ENCODE measurements at regions not wholly inside any gene's neighbourhood (a gene's known extent, or its start where the extent isn't known, plus 50 kb on each side); places are given as distances from the start of the nearest gene placed in this dataset.
A peak's percentile ranks its signal among the peaks of the same experiment; 100 is the strongest.
"Not testable (repeated sequence)": the region's sequence is repeated elsewhere in the genome, so short reads cannot be mapped to it uniquely, and the experiment has no call there.

DNA sequence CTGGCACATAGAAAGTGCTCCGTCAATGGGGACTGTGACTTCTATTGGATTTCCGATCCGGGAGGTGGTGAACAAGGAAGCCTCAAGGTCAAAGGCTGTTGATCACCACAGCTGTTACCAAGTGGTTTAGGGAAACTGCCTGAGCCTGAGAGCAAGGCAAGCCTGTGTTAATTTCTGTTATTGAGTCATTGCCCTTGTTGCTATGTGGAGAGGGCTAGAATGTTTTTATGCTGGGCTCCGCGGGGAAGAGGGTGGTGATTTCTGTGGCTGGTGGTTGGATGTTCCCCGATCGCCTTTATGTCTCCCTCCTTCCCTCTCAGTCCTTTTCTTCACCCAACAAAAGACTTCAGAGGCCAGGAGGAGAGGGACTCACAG, 108.5 kb upstream of the ALX4 start:
- no peak for DNase-seq

GRCh38 chr11:44421090-44421675, 111.2 kb upstream of the ALX4 start:
- no peak for DNase-seq

DNA sequence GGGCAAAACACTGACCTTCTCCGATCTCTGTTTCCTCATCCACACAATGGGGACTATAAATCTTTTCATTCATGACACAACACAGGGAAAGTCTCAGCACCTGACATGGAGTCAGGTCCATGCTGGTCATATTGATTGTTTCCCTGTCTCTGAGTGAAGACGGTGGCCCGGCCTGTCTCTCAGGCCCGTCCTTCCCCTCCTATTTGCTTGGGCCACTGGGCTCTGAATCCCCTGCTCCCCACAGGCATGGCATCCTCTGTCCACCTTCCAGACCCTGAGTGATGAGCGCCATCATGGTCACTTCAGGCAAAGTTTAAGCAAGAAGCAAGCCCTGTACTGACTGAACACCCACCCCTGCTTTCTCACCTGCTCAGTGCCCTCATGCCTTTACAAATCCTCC, 113.3 kb upstream of the ALX4 start:
- no peak for DNase-seq

GRCh38 chr11:44424841-44425240, 114.9 kb upstream of the ALX4 start:
- no peak for DNase-seq

- DNase-seq, result no peak
These were observed 116.2 kb upstream of the ALX4 start for GRCh38 chr11:44426119-44426518.

- DNase-seq, result no peak
These were observed 117.0 kb upstream of the ALX4 start for GRCh38 chr11:44426958-44427357.

DNA sequence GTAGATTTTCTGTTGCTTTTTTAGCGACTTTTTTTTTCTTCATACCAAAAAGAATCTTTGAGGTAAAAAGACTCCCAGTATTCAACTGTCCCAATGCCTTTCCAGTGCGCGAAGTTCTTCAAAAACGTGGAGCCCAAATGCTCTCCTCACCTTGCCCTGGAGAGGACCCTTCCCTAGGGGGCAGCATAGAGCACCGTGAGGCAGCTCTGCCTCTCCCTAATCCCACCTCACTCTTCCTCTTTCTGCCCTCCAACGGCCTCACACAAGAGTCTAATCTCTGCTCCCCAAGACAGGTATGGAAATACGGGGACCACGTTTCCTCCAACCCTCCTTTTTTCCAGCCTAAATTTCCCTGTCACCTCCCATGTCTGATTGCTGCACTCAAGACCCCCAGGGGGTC, 117.5 kb upstream of the ALX4 start:
- peak; percentile 3 for DNase-seq

- no peak for DNase-seq
These were observed 120.2 kb upstream of the ALX4 start for GRCh38 chr11:44430140-44430539.

DNA sequence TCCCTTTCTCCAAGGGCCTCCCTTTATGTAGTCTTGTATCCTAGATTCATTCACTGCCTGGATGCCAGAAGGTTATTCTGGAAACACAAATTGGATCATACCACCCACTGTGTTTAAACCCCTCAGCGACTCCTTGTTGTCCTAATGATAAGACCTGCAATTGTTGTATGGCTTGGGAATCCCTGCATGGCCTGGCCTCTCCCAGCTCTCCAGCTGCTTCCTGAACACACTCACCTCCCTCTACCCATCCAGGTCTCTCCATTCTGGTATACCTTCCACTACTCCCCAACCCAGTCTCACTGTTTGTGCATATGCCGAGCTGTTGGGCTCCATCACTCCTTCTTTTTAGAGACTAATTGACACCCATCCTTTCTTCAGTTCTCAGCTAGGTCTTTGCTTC, 124.3 kb upstream of the ALX4 start:
- no peak for DNase-seq

DNA sequence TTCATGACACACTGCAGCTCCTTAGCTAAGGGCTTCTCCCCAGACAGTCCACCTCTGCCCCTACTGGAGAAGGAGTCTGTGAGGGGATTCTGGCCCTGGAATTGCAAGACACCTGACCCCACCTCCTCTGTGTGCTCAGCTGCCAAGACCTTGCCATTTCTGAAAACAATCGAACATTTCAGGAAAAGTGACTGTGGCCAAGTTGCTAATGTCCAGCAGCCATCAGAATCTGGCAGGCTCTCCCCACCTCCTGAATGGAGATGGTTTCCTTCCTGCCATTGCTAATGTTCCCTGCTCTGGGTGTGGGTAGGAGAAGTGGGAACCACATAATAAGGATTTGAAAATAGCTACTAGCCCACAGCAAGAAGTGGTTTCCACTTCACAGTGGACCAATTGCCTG, 127.2 kb upstream of the ALX4 start:
- DNase-seq, result no peak

DNA sequence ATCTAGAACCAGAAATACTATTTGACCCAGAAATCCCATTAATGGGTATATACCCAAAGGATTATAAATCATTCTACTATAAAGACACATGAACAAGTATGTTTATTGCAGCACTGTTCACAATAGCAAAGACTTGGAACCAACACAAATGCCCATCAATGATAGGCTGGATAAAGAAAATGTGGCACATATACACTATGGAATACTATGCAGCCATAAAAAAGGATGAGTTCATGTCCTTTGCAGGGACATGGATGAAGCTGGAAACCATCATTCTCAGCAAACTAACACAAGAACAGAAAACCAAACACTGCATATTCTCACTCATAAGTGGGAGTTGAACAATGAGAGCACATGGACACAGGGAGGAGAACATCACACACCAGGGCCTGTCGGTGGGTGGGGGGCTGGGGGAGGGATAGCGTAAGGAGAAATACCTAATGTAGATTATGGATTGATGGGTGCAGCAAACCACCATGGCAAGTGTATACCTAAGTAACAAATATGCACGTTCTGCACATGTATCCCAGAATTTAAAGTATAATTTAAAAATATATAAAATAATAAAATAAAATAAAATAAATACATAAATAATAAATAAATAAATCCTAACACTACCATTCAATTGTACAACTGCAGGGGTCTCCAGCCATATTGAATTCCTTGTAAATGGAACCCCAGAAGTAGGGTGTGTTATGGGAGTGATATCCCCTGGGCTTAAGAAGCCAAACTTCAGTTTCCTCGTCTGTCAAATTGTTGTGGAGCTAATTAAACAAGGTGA, 122.4 kb upstream of the CD82 start:
- not testable (repeated sequence) for DNase-seq

DNA sequence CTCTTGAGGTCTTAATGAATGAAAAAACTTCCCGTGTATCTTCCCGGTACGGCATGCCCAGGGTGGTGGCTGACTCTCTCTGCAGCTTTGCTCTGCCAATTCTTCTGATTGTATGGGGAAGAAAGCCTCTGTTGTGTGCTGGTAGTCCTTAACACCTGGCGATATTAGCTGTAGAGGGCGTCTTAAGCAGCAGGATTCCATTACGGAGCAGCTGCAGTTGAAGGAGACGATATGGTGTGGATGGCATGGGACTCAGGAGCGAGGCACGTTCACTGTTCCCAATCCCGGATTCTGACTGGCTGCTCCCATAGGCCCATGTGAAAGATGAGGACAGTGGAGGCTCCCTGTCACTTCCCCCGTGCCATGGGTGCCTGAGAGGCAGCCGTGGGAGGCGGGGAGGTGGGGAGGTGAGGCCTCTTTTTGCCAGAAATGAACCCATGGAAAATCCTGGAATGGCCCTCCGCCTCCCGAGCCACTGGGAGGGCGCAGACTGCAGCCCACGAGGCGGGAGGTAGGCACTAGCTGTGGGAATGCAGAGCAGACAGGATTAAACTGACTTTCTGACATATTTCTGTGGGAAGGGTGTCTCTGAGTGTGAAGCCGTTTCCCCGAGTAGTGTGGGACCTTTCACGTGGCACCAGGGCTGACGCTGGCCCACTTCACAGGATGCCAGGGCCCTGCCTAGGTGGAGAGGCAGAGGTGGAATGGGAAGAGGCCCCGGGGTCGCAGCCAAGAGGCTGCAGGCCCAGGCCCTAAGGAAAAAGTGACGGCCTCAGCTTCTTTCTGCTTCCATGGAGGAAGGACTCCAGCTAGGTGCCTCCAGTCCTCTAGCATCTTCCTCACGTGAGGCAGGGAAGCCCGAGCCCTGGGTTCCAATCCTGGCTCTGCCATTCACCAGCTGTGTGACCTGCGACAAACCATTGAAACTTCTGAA, 121.4 kb upstream of the CD82 start:
- no peak for DNase-seq

GRCh38 chr11:44444770-44445321, 120.6 kb upstream of the CD82 start:
- DNase-seq, result no peak

DNA sequence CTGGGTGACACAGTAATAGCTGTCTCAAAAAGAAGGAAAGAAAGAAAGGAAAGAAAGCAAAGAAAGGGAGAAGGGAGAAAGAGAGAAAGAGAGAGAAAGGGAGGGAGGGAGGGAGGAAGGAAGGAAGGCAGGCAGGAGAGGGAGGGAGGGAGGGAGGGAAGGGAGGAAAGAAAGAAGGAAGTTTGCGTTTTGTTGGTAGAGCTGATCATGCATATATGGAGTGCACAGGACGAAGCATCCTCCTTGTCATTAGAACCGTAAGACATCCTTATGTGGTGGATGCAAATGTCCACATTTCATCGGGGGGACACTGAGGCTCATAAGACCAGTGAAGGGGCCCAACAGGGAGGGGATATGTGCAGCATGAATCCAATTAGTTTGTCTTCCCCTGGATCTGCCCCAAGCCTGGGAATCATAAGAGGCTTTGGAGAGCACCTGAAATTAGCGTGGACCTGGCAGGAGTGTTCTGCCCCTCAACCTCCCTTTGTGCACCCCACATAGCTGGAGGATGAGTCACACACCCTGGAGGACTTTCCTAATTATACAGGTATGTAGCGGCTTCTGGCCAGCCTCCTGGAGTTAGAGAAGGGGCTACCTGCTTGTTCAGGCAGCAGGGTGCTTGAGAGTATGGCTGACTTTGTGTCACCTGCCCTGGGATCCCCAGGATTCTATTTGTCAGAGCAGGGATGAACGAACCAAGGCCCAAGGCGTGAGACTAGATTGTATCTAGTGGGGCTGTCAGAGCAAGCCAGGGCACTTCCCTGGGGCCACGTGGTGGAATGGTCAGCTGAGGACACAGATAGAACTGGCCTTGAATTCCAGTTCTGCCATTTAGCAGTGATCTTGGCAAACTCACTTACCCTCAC, 119.7 kb upstream of the CD82 start:
- DNase-seq, result no peak

GRCh38 chr11:44446366-44446762, 119.1 kb upstream of the CD82 start:
- no peak for DNase-seq

- no peak for DNase-seq
These were observed 118.3 kb upstream of the CD82 start for GRCh38 chr11:44446996-44447771.

DNA sequence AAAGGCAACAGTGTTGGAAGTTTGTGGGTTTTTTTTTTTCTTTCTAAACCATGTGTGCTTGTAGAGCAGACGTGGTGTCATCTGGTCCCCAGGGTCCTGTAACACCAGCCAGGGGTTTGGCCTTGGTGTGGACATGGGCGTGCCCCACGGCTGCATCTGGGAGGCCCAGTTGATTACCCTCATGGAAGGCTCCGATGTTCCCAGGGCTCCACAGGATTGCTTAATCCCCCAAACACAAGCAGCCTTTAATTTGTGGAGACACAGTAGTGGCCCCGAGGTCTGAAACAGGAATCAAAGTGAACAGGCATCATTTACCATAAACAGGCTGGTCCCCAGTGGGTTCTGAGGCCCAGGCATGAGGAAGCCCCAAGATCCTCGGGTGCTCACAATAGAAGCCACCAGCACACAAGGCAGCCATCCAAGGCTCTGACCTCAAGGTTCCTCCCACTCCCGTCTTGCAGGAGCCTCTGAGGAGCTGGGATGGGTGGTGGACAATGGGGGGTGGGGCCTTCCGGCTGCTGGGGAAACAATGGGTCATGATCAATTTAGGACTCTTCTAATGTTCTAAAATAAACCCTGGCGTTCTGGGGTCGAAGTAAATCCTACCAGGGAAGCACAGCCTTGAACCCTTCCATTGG, 115.0 kb upstream of the CD82 start:
- no peak for DNase-seq

- DNase-seq, result no peak
These were observed 113.8 kb upstream of the CD82 start for GRCh38 chr11:44451706-44452105.

- DNase-seq, result no peak
These were observed 112.5 kb upstream of the CD82 start for GRCh38 chr11:44452827-44453572.

DNA sequence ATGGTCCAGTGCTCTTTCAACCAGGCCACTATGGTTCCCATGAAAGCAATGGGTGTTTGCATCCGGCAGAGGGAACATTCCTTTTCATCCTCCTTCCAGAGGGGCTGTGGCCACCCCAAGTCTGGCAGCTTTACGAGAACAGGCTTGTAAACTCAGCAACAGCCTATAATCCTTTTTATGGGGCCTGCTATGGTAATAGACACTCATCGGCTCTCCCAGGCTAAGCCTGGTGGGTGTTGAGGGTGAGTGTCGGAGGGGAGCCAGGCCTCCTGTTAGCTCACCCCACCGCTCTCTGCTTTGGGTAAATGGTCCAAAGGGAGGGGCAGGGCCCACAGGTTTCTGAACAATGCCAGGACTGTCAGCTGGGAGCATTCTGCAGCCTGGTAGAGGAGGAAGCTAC, 111.6 kb upstream of the CD82 start:
- DNase-seq, result no peak
